ENCODE measurements at regions not wholly inside any gene's neighbourhood (a gene's known extent, or its start where the extent isn't known, plus 50 kb on each side); places are given as distances from the start of the nearest gene placed in this dataset.
A peak's percentile ranks its signal among the peaks of the same experiment; 100 is the strongest.
"Not testable (repeated sequence)": the region's sequence is repeated elsewhere in the genome, so short reads cannot be mapped to it uniquely, and the experiment has no call there.

GRCh38 chr3:177713928-177714900, 516.9 kb upstream of the TBL1XR1 start:
- no peak for DNase-seq

GRCh38 chr3:177714945-177715344, 517.7 kb upstream of the TBL1XR1 start:
- peak; percentile 56 to 85 (median 74) for DNase-seq

- DNase-seq: no peak
Observed at GRCh38 chr3:177715980-177716379, 518.7 kb upstream of the TBL1XR1 start.

- not testable (repeated sequence) for DNase-seq
Observed at GRCh38 chr3:177720927-177721326, 523.6 kb upstream of the TBL1XR1 start.

- no peak for DNase-seq
Observed at GRCh38 chr3:177721864-177722785, 524.8 kb upstream of the TBL1XR1 start.

GRCh38 chr3:177724020-177724638, 526.8 kb upstream of the TBL1XR1 start:
- DNase-seq: peak; percentile 64 to 85 (median 76)

- DNase-seq: peak; percentile 57 to 86 (median 76)
Observed at GRCh38 chr3:177725165-177725564, 527.9 kb upstream of the TBL1XR1 start.

GRCh38 chr3:177726807-177727206, 529.5 kb upstream of the TBL1XR1 start:
- DNase-seq: peak in 2 of 4 experiments; percentile 22 to 30

- no peak for DNase-seq
Observed at GRCh38 chr3:177729956-177730681, 532.8 kb upstream of the TBL1XR1 start.

GRCh38 chr3:177730814-177731213, 533.5 kb upstream of the TBL1XR1 start:
- no peak for DNase-seq

GRCh38 chr3:177731644-177732268, 534.5 kb upstream of the TBL1XR1 start:
- no peak for DNase-seq

- DNase-seq: no peak
Observed at GRCh38 chr3:177733233-177733632, 536.0 kb upstream of the TBL1XR1 start.

GRCh38 chr3:177733936-177734335, 536.7 kb upstream of the TBL1XR1 start:
- no peak for DNase-seq

- no peak for DNase-seq
Observed at GRCh38 chr3:177735431-177735830, 538.1 kb upstream of the TBL1XR1 start.

- no peak for DNase-seq
Observed at GRCh38 chr3:177739461-177739860, 542.2 kb upstream of the TBL1XR1 start.

GRCh38 chr3:177740254-177740653, 543.0 kb upstream of the TBL1XR1 start:
- no peak for DNase-seq

- no peak for DNase-seq
Observed at GRCh38 chr3:177742273-177742672, 545.0 kb upstream of the TBL1XR1 start.

- DNase-seq: no peak
Observed at GRCh38 chr3:177743173-177743890, 546.0 kb upstream of the TBL1XR1 start.

GRCh38 chr3:177744873-177745606, 547.8 kb upstream of the TBL1XR1 start:
- no peak for DNase-seq

GRCh38 chr3:177745607-177746005, 548.3 kb upstream of the TBL1XR1 start:
- DNase-seq: no peak
